Brain microvascular endothelial cell (primary cell): ENCODE measurements at regions not wholly inside any gene's neighbourhood (a gene's known extent, or its start where the extent isn't known, plus 50 kb on each side); places are given as distances from the start of the nearest gene placed in this dataset.

Source experiments
- DNase-seq: peaks from one replicate; pipeline ENCODE4 v3.0.0-alpha.2; 2020
- H3K27ac ChIP-seq: fragments of 250-450 bp; sonication (Bioruptor Pico); 2 replicates; pipeline ENCODE4 v1.5.1; 2020; ENCODE audit warnings: mild to moderate bottlenecking, moderate library complexity
- H3K27me3 ChIP-seq: fragments of 250-450 bp; sonication (Bioruptor Pico); replicated peaks from 2 replicates; pipeline ENCODE4 v1.5.1; 2020; ENCODE audit warnings: mild to moderate bottlenecking
- H3K36me3 ChIP-seq: fragments of 250-450 bp; sonication (Bioruptor Pico); replicated peaks from 2 replicates; pipeline ENCODE4 v1.5.1; 2020; ENCODE audit warnings: mild to moderate bottlenecking
- H3K4me3 ChIP-seq: 2 replicates; pipeline ENCODE4 v1.5.1; 2011; ENCODE audit warnings: low read depth, mild to moderate bottlenecking, control low read depth, low read length, moderate library complexity
- in situ Hi-C: cut with HindIII; loops from 2 replicates; pipeline ENCODE4 v1.10.0; 2017; ENCODE audit warnings: low sequenced_read_pairs, low pct_ligation_motif_present
- TF ChIP-seq, protein P1 (sequence below): IDR thresholded peaks from 2 replicates; pipeline ENCODE4 v1.5.1; 2011; ENCODE audit warnings: low read depth, mild to moderate bottlenecking, moderate library complexity, low read length, control low read depth, inconsistent platforms; ENCODE audit errors: missing control alignments

DNA sequence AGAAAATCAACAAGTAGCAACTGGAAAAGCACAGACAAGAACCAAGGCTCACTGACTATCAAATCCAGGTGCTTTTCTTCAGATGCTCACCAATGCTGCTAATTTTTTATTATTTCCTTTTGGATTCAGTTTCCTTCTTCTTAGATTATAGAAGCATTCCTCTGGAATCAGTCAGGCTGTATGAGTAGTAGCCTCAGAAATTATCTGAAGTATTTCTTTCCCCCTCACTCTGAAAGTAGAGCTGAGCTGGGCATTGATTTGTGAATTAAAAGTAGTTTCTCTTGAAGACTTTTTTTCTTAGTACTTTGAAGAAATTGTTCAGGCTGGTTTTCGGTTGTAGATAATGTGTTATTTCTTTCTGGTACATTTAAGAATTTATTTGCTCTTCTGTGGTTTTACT is 273.7 kb downstream of the NOL4 start:
- in situ Hi-C loops, result no loop called here
- TF ChIP-seq, protein P1, sequence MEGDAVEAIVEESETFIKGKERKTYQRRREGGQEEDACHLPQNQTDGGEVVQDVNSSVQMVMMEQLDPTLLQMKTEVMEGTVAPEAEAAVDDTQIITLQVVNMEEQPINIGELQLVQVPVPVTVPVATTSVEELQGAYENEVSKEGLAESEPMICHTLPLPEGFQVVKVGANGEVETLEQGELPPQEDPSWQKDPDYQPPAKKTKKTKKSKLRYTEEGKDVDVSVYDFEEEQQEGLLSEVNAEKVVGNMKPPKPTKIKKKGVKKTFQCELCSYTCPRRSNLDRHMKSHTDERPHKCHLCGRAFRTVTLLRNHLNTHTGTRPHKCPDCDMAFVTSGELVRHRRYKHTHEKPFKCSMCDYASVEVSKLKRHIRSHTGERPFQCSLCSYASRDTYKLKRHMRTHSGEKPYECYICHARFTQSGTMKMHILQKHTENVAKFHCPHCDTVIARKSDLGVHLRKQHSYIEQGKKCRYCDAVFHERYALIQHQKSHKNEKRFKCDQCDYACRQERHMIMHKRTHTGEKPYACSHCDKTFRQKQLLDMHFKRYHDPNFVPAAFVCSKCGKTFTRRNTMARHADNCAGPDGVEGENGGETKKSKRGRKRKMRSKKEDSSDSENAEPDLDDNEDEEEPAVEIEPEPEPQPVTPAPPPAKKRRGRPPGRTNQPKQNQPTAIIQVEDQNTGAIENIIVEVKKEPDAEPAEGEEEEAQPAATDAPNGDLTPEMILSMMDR, result no peak
- H3K27ac ChIP-seq, result no peak overlapping the region

DNA sequence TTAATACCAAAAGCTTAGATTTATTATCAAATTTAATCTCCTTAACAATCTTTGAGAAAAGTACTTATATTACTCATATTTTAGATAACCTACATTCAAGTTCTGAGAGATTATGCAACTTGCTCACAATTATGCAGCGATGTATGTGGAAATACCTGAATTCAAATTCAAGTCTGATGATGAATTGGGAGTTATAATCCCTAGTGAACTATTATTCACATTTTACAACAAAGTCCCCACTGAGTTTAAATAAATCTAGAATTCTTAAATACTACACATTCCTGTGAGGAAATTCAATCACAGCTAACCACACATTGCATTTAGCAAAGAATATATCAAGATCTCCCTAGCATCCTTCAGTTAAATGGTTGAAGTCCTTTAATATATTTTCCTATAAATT is 278.4 kb downstream of the NOL4 start:
- Histone ChIP-seq H3K27me3 (no peaks in the 10 kb centered on the region), H3K27ac (no peak overlapping the region), H3K36me3 (no peaks in the 10 kb centered on the region), H3K4me3 (no peak overlapping the region)
- DNase-seq, result no peak
- in situ Hi-C loops, result no loop called here
- TF ChIP-seq, protein P1, result no peak

More for the DNA sequence above, 273.7 kb downstream of the NOL4 start:
- no peaks in the 10 kb centered on the region for H3K27me3 ChIP-seq
- no peak overlapping the region for H3K4me3 ChIP-seq
- DNase-seq, result peak; percentile 6
- no peaks in the 10 kb centered on the region for H3K36me3 ChIP-seq

DNA sequence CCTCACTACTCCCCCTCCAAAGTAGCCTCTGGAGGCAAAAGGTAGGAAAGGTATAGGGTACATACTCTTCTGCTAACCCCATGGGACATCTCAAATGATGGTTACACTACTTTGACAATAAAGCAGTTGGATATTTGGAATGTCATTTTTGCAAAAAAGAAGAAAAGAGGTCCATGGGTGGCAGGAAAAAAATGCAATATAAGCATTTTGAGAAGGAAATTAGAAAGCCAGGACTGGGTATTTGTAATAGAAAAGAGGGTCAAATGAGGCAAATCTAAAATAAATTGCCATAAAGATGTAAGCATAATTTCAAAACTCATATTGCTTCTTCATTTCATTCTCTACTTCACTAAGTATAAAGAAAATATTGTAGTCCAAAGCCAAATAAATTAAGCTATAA is 280.2 kb downstream of the NOL4 start:
- Histone ChIP-seq H3K36me3 (no peaks in the 10 kb centered on the region), H3K27ac (no peak overlapping the region), H3K4me3 (no peak overlapping the region), H3K27me3 (no peaks in the 10 kb centered on the region)
- no peak for DNase-seq
- in situ Hi-C loops, result no loop called here
- TF ChIP-seq, protein P1, result no peak

DNA sequence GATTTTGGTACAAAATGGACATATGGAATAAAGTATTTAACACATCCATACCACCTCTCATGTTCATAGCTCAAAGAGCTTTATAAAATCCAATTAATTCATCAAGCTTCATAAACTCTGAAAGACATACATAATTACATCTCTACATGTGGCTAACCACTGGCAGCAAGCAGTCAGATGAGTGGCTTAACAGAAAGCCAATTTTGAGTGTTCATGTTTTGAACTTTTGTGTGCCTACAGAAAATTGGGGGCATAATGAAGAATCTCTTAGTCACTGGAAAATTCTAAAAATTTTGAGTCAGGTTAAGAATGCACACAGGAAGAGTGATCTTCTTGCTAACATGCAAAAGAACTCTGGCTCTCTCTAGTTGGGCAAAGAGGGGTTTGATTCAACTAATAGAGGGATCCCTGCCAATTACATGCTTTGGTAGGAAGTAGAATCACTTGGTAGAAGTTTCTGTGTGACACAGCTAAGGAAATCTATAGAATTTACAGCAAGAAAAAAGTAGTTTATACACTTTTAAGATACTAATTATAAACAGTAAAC is 287.4 kb downstream of the NOL4 start:
- Histone ChIP-seq H3K27me3 (no peaks in the 10 kb centered on the region), H3K36me3 (no peaks in the 10 kb centered on the region), H3K4me3 (no peak overlapping the region), H3K27ac (no peak overlapping the region)
- in situ Hi-C loops, result no loop called here
- TF ChIP-seq, protein P1, result no peak
- no peak for DNase-seq

DNA sequence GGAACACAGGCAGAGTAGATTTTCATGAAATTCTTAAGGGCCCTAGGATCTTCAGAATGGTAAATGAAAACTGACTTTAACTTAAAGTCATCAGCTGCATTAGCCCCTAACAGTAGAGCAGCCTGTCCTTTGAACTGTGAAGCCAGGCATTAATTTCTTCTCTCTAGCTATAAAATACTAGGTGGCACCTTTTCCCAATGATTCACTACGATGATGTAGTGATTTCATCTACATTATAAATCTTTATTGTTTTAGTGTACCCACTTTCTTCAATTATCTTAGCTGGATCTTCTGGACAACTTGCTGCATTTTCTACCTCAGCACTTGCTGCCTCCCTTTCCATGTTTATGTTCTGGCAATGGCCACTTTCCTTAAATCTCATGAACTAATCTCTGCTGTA is 290.5 kb downstream of the NOL4 start:
- DNase-seq, result no peak
- in situ Hi-C loops, result no loop called here
- H3K27me3 ChIP-seq, result no peaks in the 10 kb centered on the region

More for the DNA sequence above, 290.5 kb downstream of the NOL4 start:
- Histone ChIP-seq H3K4me3 (no peak overlapping the region), H3K27ac (no peak overlapping the region), H3K36me3 (no peaks in the 10 kb centered on the region)
- TF ChIP-seq, protein P1, result no peak
